Effector memory CD4-positive, alpha-beta T cell (primary cell): ENCODE measurements at regions not wholly inside any gene's neighbourhood (a gene's known extent, or its start where the extent isn't known, plus 50 kb on each side); places are given as distances from the start of the nearest gene placed in this dataset.

Source experiments
- DNase-seq, 3 donors: peaks; one replicate each; pipeline ENCODE4 v3.0.0-alpha.2; 2020
- H3K27ac ChIP-seq: 2 replicates; pipeline ENCODE4 v1.7.0; 2013; ENCODE audit warnings: mild to moderate bottlenecking, low read length, moderate library complexity; ENCODE audit not compliant: insufficient read depth, poor library complexity, severe bottlenecking
- H3K27me3 ChIP-seq: replicated peaks from 2 replicates; pipeline ENCODE4 v1.7.0; 2013; ENCODE audit warnings: mild to moderate bottlenecking, low read length; ENCODE audit not compliant: insufficient read depth, control insufficient read depth, poor library complexity, severe bottlenecking
- H3K36me3 ChIP-seq: 2 replicates; pipeline ENCODE4 v1.7.0; 2013; ENCODE audit warnings: mild to moderate bottlenecking, low read length, moderate library complexity; ENCODE audit not compliant: control insufficient read depth, insufficient read depth
- H3K4me1 ChIP-seq: 2 replicates; pipeline ENCODE4 v1.7.0; 2013; ENCODE audit warnings: low read length, mild to moderate bottlenecking; ENCODE audit not compliant: control insufficient read depth, insufficient read depth, poor library complexity, severe bottlenecking
- H3K4me3 ChIP-seq: 2 replicates; pipeline ENCODE4 v1.7.0; 2013; ENCODE audit warnings: low read length, low read depth, mild to moderate bottlenecking; ENCODE audit not compliant: insufficient read depth, poor library complexity, severe bottlenecking
- H3K9me3 ChIP-seq: 2 replicates; pipeline ENCODE4 v1.7.0; 2013; ENCODE audit warnings: mild to moderate bottlenecking, low read length, moderate library complexity; ENCODE audit not compliant: control insufficient read depth

- Histone ChIP-seq H3K27me3 (no peaks in the 10 kb centered on the region), H3K27ac (no peak overlapping the region), H3K4me1 (no peaks in the 10 kb centered on the region), H3K36me3 (no peaks in the 10 kb centered on the region), H3K4me3 (no peak overlapping the region), H3K9me3 (no peaks in the 10 kb centered on the region)
- DNase-seq: no peak
Measured at GRCh38 chr14:56036353-56036752, 81.9 kb upstream of the PELI2 start.

- no peak for DNase-seq
- H3K9me3 ChIP-seq: no peaks in the 10 kb centered on the region
- H3K27me3 ChIP-seq: no peaks in the 10 kb centered on the region
- H3K4me1 ChIP-seq: no peaks in the 10 kb centered on the region
- H3K4me3 ChIP-seq: no peak overlapping the region
- no peak overlapping the region for H3K27ac ChIP-seq
- H3K36me3 ChIP-seq: no peaks in the 10 kb centered on the region
Measured at GRCh38 chr14:56040121-56040520, 78.1 kb upstream of the PELI2 start.

- H3K4me3 ChIP-seq: no peak overlapping the region
- no peak overlapping the region for H3K27ac ChIP-seq
- no peaks in the 10 kb centered on the region for H3K27me3 ChIP-seq
- DNase-seq: no peak
- no peaks in the 10 kb centered on the region for H3K36me3 ChIP-seq
- no peaks in the 10 kb centered on the region for H3K9me3 ChIP-seq
- H3K4me1 ChIP-seq: no peaks in the 10 kb centered on the region
Measured at GRCh38 chr14:56044196-56044595, 74.0 kb upstream of the PELI2 start.

- H3K27me3 ChIP-seq: no peaks in the 10 kb centered on the region
- no peak for DNase-seq
- no peak overlapping the region for H3K27ac ChIP-seq
- no peaks in the 10 kb centered on the region for H3K36me3 ChIP-seq
- H3K9me3 ChIP-seq: no peaks in the 10 kb centered on the region
- H3K4me3 ChIP-seq: no peak overlapping the region
- no peaks in the 10 kb centered on the region for H3K4me1 ChIP-seq
Measured at GRCh38 chr14:56046546-56046945, 71.7 kb upstream of the PELI2 start.

GRCh38 chr14:56046996-56047395 lies 71.2 kb upstream of the PELI2 start:
- Histone ChIP-seq H3K36me3 (no peaks in the 10 kb centered on the region), H3K4me3 (no peak overlapping the region), H3K27ac (no peak overlapping the region), H3K27me3 (no peaks in the 10 kb centered on the region), H3K4me1 (no peaks in the 10 kb centered on the region), H3K9me3 (no peaks in the 10 kb centered on the region)
- no peak for DNase-seq

- H3K27me3 ChIP-seq: no peaks in the 10 kb centered on the region
- H3K4me1 ChIP-seq: no peaks in the 10 kb centered on the region
- no peak for DNase-seq
- no peaks in the 10 kb centered on the region for H3K9me3 ChIP-seq
- H3K27ac ChIP-seq: no peak overlapping the region
- no peaks in the 10 kb centered on the region for H3K36me3 ChIP-seq
- no peak overlapping the region for H3K4me3 ChIP-seq
Measured at GRCh38 chr14:56049536-56049935, 68.7 kb upstream of the PELI2 start.

- H3K27me3 ChIP-seq: no peaks in the 10 kb centered on the region
- H3K36me3 ChIP-seq: no peaks in the 10 kb centered on the region
- H3K27ac ChIP-seq: no peak overlapping the region
- no peaks in the 10 kb centered on the region for H3K4me1 ChIP-seq
- H3K9me3 ChIP-seq: no peaks in the 10 kb centered on the region
- no peak for DNase-seq
- no peak overlapping the region for H3K4me3 ChIP-seq
Measured at GRCh38 chr14:56055511-56055910, 62.7 kb upstream of the PELI2 start.

GRCh38 chr14:56056031-56056430 lies 62.2 kb upstream of the PELI2 start:
- Histone ChIP-seq H3K4me3 (no peak overlapping the region), H3K27ac (no peak overlapping the region), H3K36me3 (no peaks in the 10 kb centered on the region), H3K27me3 (no peaks in the 10 kb centered on the region), H3K9me3 (no peaks in the 10 kb centered on the region), H3K4me1 (no peaks in the 10 kb centered on the region)
- DNase-seq: no peak

GRCh38 chr14:56057071-56057741 lies 61.0 kb upstream of the PELI2 start:
- Histone ChIP-seq H3K27me3 (no peaks in the 10 kb centered on the region), H3K27ac (no peak overlapping the region), H3K36me3 (no peaks in the 10 kb centered on the region), H3K4me1 (no peaks in the 10 kb centered on the region), H3K4me3 (no peak overlapping the region), H3K9me3 (no peaks in the 10 kb centered on the region)
- DNase-seq: no peak

GRCh38 chr14:56057767-56058166 lies 60.4 kb upstream of the PELI2 start:
- Histone ChIP-seq H3K27me3 (no peaks in the 10 kb centered on the region), H3K4me3 (no peak overlapping the region), H3K9me3 (no peaks in the 10 kb centered on the region), H3K4me1 (no peaks in the 10 kb centered on the region), H3K36me3 (no peaks in the 10 kb centered on the region), H3K27ac (no peak overlapping the region)
- no peak for DNase-seq
